B cell (primary cell): ENCODE measurements at regions not wholly inside any gene's neighbourhood (a gene's known extent, or its start where the extent isn't known, plus 50 kb on each side); places are given as distances from the start of the nearest gene placed in this dataset.

ENCODE experiments used
- ATAC-seq: fragments of 200-7000 bp; cut with Tn5 transposase; one replicate; pipeline ENCODE4 v1.10.0; 2021; ENCODE audit warnings: low read depth, mild to moderate bottlenecking, moderate number of reproducible peaks, moderate library complexity
- CTCF ChIA-PET: fragments of 350-600 bp; sonication (Branson Sonifier 250); formaldehyde crosslinking; loops from one replicate; lab custom pipeline; 2021; ENCODE audit warnings: antibody characterized with exemption, inconsistent platforms; lab: Charles Lee
- POLR2A ChIA-PET: fragments of 350-600 bp; sonication (Branson Sonifier 250); formaldehyde crosslinking; loops from one replicate; lab custom pipeline; 2021; ENCODE audit warnings: antibody characterized with exemption; lab: Charles Lee
- DNase-seq: peaks from one replicate; pipeline ENCODE4 v3.0.0; 2013
- H2AFZ ChIP-seq: 2 replicates; pipeline ENCODE4 v1.6.1; 2012; ENCODE audit warnings: mild to moderate bottlenecking, low read depth, low read length; ENCODE audit not compliant: insufficient read depth, poor library complexity, severe bottlenecking
- H3K27ac ChIP-seq, 2 donors: 1 replicate in 1 of 2; 2 replicates in 1 of 2; pipeline ENCODE4 v1.5.1; 2012 to 2013; ENCODE audit warnings: low read length in 2 of 2, mild to moderate bottlenecking in 2 of 2, moderate library complexity in 1 of 2
- H3K27me3 ChIP-seq, 4 experiments: fragments of 200-600 bp in 1 of 4; sonication (generic) in 1 of 4; replicated peaks in 1 of 4; 1 replicate in 2 of 4; 2 replicates in 2 of 4; pipeline versions ENCODE4 v1.6.1 to v1.7.0; 2013 to 2016; ENCODE audit warnings: low read length in 3 of 4, mild to moderate bottlenecking in 2 of 4, mixed read lengths in 1 of 4, moderate library complexity in 1 of 4; ENCODE audit not compliant: insufficient read depth in 4 of 4, control insufficient read depth in 3 of 4; ENCODE audit errors: control extremely low read depth in 1 of 4
- H3K36me3 ChIP-seq, 2 experiments: replicated peaks in 1 of 2; 1 replicate in 1 of 2; 2 replicates in 1 of 2; pipeline versions ENCODE4 v1.6.1 to v1.7.1; 2013; ENCODE audit warnings: low read length in 1 of 2; ENCODE audit not compliant: insufficient read depth in 2 of 2, control insufficient read depth in 1 of 2; ENCODE audit errors: control extremely low read depth in 1 of 2, extremely low read depth in 1 of 2
- H3K4me1 ChIP-seq, 2 donors: fragments of 200-600 bp in 1 of 2; sonication (generic) in 1 of 2; 1 replicate in 1 of 2; 2 replicates in 1 of 2; pipeline versions ENCODE4 v1.5.1 to v1.6.1; 2013 to 2017; ENCODE audit warnings: low read length in 2 of 2; ENCODE audit not compliant: control insufficient read depth in 2 of 2, insufficient read depth in 2 of 2
- H3K4me2 ChIP-seq: replicated peaks from 2 replicates; pipeline ENCODE3; 2012; ENCODE audit warnings: mild to moderate bottlenecking, low read depth, low read length; ENCODE audit not compliant: poor library complexity, severe bottlenecking
- H3K4me3 ChIP-seq, 5 experiments: fragments of 200-600 bp in 1 of 5; sonication (generic) in 1 of 5; 1 replicate in 3 of 5; 2 replicates in 2 of 5; pipeline versions ENCODE4 v1.5.1 to v1.7.0; 2011 to 2016; ENCODE audit warnings: low read length in 4 of 5, mild to moderate bottlenecking in 4 of 5, low read depth in 2 of 5, control low read depth in 1 of 5, moderate library complexity in 1 of 5; ENCODE audit not compliant: insufficient read depth in 1 of 5; ENCODE audit errors: control extremely low read depth in 1 of 5, extremely low read depth in 1 of 5
- H3K79me2 ChIP-seq: fragments of 200-600 bp; sonication (generic); one replicate; pipeline ENCODE4 v1.6.0; 2016; ENCODE audit warnings: low read length; ENCODE audit not compliant: control insufficient read depth, insufficient read depth
- H3K9ac ChIP-seq: fragments of 200-600 bp; sonication (generic); 2 replicates; pipeline ENCODE4 v1.6.1; 2017; ENCODE audit warnings: mild to moderate bottlenecking, low read length, moderate library complexity
- H3K9me3 ChIP-seq, 3 donors: one replicate each; pipeline versions ENCODE4 v1.6.1 to v1.7.1; 2013; ENCODE audit warnings: low read length in 2 of 3; ENCODE audit not compliant: control insufficient read depth in 2 of 3, insufficient read depth in 1 of 3; ENCODE audit errors: control extremely low read depth in 1 of 3
- H4K20me1 ChIP-seq: 2 replicates; pipeline ENCODE4 v1.6.0; 2012; ENCODE audit warnings: mild to moderate bottlenecking, low read length; ENCODE audit not compliant: insufficient read depth, control insufficient read depth, poor library complexity, severe bottlenecking
- H3K27ac Mint-ChIP-seq: one replicate; pipeline ENCODE4 v1.8.0; 2021; ENCODE audit warnings: mixed read lengths
- H3K27me3 Mint-ChIP-seq: one replicate; pipeline ENCODE4 v1.8.0; 2021; ENCODE audit warnings: mixed read lengths
- H3K4me1 Mint-ChIP-seq: one replicate; pipeline ENCODE4 v1.8.0; 2021; ENCODE audit warnings: mixed read lengths
- H3K4me3 Mint-ChIP-seq: one replicate; pipeline ENCODE4 v1.8.0; 2021; ENCODE audit warnings: mixed read lengths
- H3K9me3 Mint-ChIP-seq: one replicate; pipeline ENCODE4 v1.8.0; 2022; ENCODE audit warnings: mixed read lengths; ENCODE audit not compliant: insufficient read depth
- EZH2 ChIP-seq: IDR thresholded peaks from 2 replicates; pipeline ENCODE4 v1.6.1; 2012; ENCODE audit warnings: borderline replicate concordance, low read depth, mild to moderate bottlenecking, moderate library complexity, low read length; ENCODE audit not compliant: insufficient read depth, poor library complexity, severe bottlenecking
- WGBS: methylation state at CpG from one replicate; pipeline ENCODE4 v1.1.5; 2013; ENCODE audit warnings: missing lambda C conversion rate; ENCODE audit not compliant: insufficient coverage; 5-methylcytosine and 5-hydroxymethylcytosine counted together
- intact Hi-C: fragments of 100-400 bp; cut with micrococcal nuclease; formaldehyde crosslinking; loops from one replicate; pipeline ENCODE4 v1.10.0; 2022
- TF ChIP-seq, protein P1 (sequence below): fragments of 200-600 bp; IDR thresholded peaks from one replicate; pipeline ENCODE4 v1.8.0; 2022; ENCODE audit warnings: antibody characterized with exemption, mild to moderate bottlenecking

- peaks cover 0 to 3% (median 0%) of the 10 kb centered on the region in 4 experiments for H3K27me3 ChIP-seq
- ATAC-seq: no peak
- H3K27me3 Mint-ChIP-seq: peaks cover 22% of the 10 kb centered on the region
- H3K9me3 ChIP-seq: no peaks in the 10 kb centered on the region
- H3K27ac ChIP-seq: no peak overlapping the region
- POLR2A ChIA-PET: interaction anchor here (0.6 kb wide), 1 partner anchor 213 kb away, joined by 4 read pairs; no protein-coding TSS in a partner anchor
- H3K36me3 ChIP-seq: no peaks in the 10 kb centered on the region
- no peaks in the 10 kb centered on the region for H3K9me3 Mint-ChIP-seq
- intact Hi-C loops: no loop called here
- H2AFZ ChIP-seq: no peak overlapping the region
- CTCF ChIA-PET: no interaction called here
- DNase-seq: no peak
- WGBS: 75% methylated on average over 9 of the region's 9 CpGs
- H3K9ac ChIP-seq: no peak overlapping the region
- no peaks in the 10 kb centered on the region for H4K20me1 ChIP-seq
- H3K4me3 ChIP-seq: no peak overlapping the region
- no peaks in the 10 kb centered on the region for H3K4me1 Mint-ChIP-seq
- H3K4me2 ChIP-seq: no peak overlapping the region
- no peak overlapping the region for H3K4me3 Mint-ChIP-seq
- no peaks in the 10 kb centered on the region for H3K79me2 ChIP-seq
- TF ChIP-seq, protein P1, sequence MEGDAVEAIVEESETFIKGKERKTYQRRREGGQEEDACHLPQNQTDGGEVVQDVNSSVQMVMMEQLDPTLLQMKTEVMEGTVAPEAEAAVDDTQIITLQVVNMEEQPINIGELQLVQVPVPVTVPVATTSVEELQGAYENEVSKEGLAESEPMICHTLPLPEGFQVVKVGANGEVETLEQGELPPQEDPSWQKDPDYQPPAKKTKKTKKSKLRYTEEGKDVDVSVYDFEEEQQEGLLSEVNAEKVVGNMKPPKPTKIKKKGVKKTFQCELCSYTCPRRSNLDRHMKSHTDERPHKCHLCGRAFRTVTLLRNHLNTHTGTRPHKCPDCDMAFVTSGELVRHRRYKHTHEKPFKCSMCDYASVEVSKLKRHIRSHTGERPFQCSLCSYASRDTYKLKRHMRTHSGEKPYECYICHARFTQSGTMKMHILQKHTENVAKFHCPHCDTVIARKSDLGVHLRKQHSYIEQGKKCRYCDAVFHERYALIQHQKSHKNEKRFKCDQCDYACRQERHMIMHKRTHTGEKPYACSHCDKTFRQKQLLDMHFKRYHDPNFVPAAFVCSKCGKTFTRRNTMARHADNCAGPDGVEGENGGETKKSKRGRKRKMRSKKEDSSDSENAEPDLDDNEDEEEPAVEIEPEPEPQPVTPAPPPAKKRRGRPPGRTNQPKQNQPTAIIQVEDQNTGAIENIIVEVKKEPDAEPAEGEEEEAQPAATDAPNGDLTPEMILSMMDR: no peak
- no peak for TF ChIP-seq EZH2
- no peak overlapping the region for H3K27ac Mint-ChIP-seq
- H3K4me1 ChIP-seq: no peaks in the 10 kb centered on the region
These were observed 138.3 kb downstream of the FOXL1 start for GRCh38 chr16:86716649-86717048.

DNA sequence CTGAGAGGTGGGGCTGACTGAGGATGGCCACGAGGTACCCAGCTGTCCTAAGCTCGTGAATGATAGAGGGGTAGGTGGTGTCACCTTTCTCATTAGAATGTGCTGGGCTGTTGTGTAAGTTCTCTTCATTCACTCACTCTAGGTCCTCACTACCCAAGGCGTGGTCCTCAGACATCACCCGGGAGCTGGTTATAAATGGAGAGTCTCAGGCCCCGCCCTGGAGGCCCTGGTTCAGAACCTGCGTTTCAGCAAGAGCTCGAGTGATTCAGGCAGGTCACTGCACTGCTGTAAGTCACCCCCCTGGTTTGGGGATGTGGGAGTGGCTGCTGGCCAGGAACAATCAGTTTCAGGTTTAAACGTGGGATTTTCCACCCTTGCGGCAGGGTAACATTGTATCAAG, 139.8 kb downstream of the FOXL1 start:
- Histone ChIP-seq H3K4me2 (no peak overlapping the region), H3K9me3 (no peaks in the 10 kb centered on the region), H3K27ac (no peak overlapping the region), H3K4me1 (no peaks in the 10 kb centered on the region), H3K79me2 (no peaks in the 10 kb centered on the region), H3K36me3 (no peaks in the 10 kb centered on the region), H3K9ac (no peak overlapping the region), H4K20me1 (no peaks in the 10 kb centered on the region), H2AFZ (no peak overlapping the region), H3K27me3 (peaks cover 0 to 3% (median 0%) of the 10 kb centered on the region in 4 experiments), H3K4me3 (no peak overlapping the region)
- H3K9me3 Mint-ChIP-seq: no peaks in the 10 kb centered on the region
- CTCF ChIA-PET: no interaction called here
- no peaks in the 10 kb centered on the region for H3K4me1 Mint-ChIP-seq
- no peak overlapping the region for H3K4me3 Mint-ChIP-seq
- POLR2A ChIA-PET: no interaction called here
- TF ChIP-seq, protein P1: no peak
- TF ChIP-seq EZH2: no peak
- WGBS: 52% methylated on average over 7 of the region's 9 CpGs
- DNase-seq (no peak), ATAC-seq (no peak)
- H3K27me3 Mint-ChIP-seq: peaks cover 22% of the 10 kb centered on the region
- intact Hi-C loops: no loop called here
- H3K27ac Mint-ChIP-seq: no peak overlapping the region
